ENCODE measurements at regions not wholly inside any gene's neighbourhood (a gene's known extent, or its start where the extent isn't known, plus 50 kb on each side); places are given as distances from the start of the nearest gene placed in this dataset.

GRCh38 chr9:16336833-16337232 lies 533.6 kb downstream of the BNC2 start:
- DNase-seq (ENCODE audit: low spot score): no peak
- intact Hi-C loops (cut with DNase I): no loop called here

DNA sequence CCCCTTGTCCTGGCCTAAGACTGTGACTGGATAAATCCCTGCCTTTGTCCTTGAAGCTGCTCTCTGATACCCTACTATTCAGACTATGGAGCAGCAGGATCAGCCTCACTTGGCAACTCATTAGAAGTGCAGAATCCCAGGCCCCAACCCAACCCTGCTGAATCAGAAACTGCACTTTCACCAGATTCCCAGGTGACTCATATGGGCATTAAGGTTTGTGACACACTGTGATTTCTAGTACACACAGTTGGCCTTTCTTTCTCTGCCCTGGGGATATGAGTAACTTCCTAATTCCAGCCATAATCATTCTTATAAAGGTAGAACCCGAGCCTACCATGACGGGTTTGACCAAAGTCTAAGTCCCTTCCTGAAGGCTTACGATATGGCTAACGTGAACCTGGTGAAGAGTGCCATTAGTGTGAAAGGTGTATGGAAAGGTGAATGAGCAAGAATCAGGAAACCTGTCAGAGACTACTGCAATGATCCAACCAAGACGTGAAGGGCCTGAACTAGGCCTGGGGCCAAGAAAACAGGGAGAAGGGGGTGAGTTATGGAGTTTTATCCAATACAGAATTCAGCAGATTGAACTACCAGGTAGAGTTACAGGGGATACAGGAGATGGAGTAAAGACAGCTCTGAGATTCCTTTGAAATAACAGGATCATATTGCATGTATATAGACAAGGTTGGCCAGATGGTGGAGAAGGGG lies 533.0 kb downstream of the BNC2 start:
- intact Hi-C loops (cut with DNase I): no loop called here
- no peak for DNase-seq (ENCODE audit: low spot score)

- intact Hi-C loops (cut with DNase I): loop anchor here in 1 of 2 donors (10.0 kb wide), 1 partner anchor 126 kb away; no protein-coding TSS in a partner anchor
- no peak for DNase-seq (ENCODE audit: low spot score)
These were observed 529.3 kb downstream of the BNC2 start for GRCh38 chr9:16341177-16341576.

DNA sequence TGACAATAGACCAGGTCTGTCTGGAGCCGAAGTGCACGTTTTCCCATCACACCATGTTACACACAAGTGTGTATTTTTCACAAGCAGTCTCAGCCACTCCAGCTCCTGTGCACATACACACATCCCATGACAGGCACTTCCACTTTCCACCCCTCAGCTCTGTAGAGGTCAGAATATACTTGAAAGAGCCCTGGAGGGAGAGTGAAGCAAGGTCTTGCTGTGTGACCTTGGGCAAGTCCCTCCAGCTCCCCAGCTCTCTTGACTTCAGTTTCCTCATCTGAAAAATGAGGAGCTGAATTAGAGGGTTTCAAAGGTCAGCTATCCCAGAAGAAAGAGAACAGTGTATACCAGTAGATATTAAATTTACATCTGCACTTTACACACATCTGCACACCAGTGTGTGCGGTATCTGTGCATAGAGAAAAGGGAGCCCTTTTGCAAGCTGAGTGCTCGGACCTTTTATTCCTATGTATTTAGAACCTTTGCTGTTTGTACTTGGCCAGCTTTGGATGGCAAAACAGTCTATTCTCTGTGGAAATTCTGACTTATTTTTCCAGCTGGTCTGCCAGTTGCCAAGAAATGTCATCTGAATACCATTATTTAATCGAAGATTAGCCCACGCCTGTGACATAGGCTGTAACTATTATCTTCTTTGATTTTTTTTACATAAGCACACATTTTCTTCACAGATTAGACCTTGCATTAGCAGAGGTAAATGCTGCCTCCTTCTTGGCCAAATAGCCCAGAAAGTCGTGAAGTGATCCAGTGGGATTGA lies 528.0 kb downstream of the BNC2 start:
- intact Hi-C loops (cut with DNase I): loop anchor here in 1 of 2 donors (10.0 kb wide), 1 partner anchor 128 kb away; no protein-coding TSS in a partner anchor
- no peak for DNase-seq (ENCODE audit: low spot score)

DNA sequence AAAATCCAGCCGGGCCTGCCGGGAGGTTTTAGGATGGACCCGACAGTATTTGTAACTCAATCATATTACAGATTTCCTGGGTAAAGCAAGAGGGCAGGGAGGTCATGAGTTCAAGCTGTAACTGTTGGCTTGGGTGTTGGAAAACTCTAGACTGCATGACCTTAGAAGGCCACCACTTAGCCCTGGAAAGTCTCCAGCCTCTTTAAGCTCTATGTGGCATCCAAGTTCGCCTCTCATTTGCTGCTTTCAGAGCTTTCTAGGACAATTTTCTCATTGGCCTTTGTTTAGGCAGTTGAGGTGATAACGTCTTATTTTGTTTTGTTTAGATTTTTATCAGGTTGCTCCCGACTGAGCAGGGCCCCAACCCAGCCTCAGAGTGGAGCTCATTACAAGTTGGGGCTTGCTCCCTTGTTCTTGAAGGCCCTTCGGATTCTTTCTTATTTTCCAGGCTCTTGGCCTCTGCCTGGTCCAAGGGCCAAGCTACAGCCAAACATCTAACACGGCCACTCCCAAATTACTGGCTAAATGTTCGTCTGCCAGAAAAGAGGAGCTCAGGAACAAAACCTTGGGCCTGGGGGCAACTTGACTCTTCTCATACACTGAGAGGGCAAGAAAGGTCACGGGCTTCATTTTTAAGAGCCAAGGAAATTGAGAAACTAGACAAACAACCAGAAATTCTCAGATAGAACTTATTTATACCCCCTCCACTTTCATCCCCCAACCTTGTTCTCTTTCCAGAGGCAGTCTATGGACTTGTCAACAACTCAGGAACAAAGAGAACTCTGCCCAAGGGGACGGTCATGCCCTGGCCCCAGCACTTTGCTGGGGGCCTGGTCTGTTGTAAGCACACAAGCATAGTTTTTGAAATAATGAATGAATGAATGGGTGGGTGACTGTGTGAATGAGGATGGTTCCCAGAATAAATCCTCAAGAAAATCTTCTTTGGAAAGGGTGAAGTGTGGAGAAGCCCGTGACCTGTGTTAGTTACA lies 526.9 kb downstream of the BNC2 start:
- intact Hi-C loops (cut with DNase I): loop anchor here in 1 of 2 donors (10.0 kb wide), 1 partner anchor 129 kb away; no protein-coding TSS in a partner anchor

GRCh38 chr9:16344343-16344742 lies 526.1 kb downstream of the BNC2 start:
- intact Hi-C loops (cut with DNase I): loop anchor here in 1 of 2 donors (10.0 kb wide), 1 partner anchor 130 kb away; no protein-coding TSS in a partner anchor
- no peak for DNase-seq (ENCODE audit: low spot score)

More for the DNA sequence above, 526.9 kb downstream of the BNC2 start:
- DNase-seq (ENCODE audit: low spot score): no peak

GRCh38 chr9:16345902-16346301 lies 524.6 kb downstream of the BNC2 start:
- DNase-seq (ENCODE audit: low spot score): no peak
- intact Hi-C loops (cut with DNase I): loop anchor here in 1 of 2 donors (10.0 kb wide), 1 partner anchor 131 kb away; no protein-coding TSS in a partner anchor

GRCh38 chr9:16347886-16348285 lies 522.6 kb downstream of the BNC2 start:
- DNase-seq (ENCODE audit: low spot score): no peak

DNA sequence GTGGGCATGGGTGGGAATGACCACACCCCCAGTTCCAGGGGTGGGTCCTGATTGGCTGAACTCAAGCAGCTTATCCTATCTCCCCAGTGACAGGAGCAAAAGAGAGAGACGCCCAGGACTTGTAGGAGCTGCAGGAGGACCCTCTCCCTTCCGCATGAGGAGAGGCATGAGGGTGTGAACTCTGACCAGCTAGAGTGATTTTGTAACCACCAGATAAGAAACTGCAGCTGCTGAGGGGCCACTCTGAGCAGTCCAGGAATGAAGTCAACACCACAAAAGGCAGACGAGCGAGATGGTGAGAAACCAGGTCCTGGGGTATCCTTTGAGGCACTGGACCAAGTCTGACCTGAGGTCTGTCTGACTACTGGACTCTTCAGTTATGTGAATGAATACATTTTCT lies 521.9 kb downstream of the BNC2 start:
- intact Hi-C loops (cut with DNase I): loop anchor here in 1 of 2 donors (10.0 kb wide), 1 partner anchor 134 kb away; no protein-coding TSS in a partner anchor

More at GRCh38 chr9:16347886-16348285, 522.6 kb downstream of the BNC2 start:
- intact Hi-C loops (cut with DNase I): loop anchor here in 1 of 2 donors (10.0 kb wide), 1 partner anchor 133 kb away; no protein-coding TSS in a partner anchor

DNA sequence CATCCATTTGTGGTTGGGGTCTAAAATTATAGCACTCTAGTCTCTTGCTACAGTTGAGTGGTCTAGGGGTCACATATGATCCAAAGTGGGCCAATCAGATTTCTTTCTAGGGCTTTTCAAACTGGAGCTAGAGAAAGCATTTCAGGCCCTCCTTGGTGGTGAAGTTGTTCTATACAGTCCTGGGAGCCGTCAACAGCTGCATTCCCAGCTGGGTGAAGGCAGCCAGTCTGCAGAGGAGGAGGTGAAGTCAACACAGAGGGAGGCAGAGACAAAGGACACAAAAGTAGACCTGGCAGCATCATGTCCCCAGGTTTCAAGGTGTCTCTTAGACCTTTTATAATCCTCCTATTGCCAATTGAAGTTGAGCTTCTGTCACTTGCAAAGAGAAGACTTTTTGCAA lies 518.2 kb downstream of the BNC2 start:
- no peak for DNase-seq (ENCODE audit: low spot score)
- intact Hi-C loops (cut with DNase I): no loop called here

More for the DNA sequence above, 521.9 kb downstream of the BNC2 start:
- no peak for DNase-seq (ENCODE audit: low spot score)

GRCh38 chr9:16352791-16353401 lies 517.6 kb downstream of the BNC2 start:
- DNase-seq (ENCODE audit: low spot score): no peak
- intact Hi-C loops (cut with DNase I): no loop called here

DNA sequence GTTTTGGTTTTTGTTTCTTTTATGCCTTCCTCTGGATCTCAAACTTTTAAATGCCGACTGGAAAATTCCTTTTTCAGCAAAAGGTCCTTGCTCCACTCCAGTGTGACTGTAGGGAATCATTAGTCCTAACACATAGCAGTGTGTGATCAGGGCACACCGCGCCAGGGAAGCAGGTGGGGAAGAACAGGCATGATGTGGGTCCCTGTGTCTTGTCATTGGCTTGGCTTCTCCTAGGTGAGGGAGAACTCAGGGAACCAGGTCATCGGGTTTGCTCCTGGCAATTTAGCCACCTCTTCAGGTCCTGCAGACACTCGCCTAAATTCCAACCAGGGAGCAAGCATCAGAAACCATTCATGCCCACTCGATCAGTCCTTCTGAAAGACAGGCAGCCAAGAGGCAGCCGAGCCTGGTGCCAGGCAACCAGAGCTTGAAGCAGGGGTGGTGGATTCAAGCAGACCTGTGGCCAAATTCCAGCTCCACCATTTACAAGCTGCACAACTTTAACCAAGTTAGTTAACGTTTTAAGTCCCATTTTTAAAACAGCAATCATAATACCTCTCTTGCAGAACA lies 514.2 kb downstream of the BNC2 start:
- no peak for DNase-seq (ENCODE audit: low spot score)
- intact Hi-C loops (cut with DNase I): no loop called here

DNA sequence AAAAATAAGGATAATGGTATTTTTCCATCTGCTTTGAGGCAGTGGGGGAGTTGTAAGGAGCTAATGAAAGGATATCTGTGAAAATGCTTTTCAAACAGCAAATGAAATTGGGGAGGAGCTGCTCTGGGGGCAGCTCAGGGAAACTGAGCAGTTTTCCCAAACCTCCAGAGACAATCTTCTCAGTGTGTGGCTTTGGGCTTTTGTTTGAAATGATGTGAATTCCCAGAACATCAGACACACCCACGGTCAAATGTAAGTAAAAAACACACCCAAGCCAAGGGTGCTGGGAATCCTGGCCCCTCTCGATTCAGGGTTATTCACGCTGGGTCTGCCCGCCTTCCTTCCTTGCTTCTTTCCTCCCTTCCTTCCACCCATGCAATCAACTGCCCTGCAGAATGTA lies 512.6 kb downstream of the BNC2 start:
- no peak for DNase-seq (ENCODE audit: low spot score)
- intact Hi-C loops (cut with DNase I): no loop called here

GRCh38 chr9:16358751-16359150 lies 511.7 kb downstream of the BNC2 start:
- intact Hi-C loops (cut with DNase I): no loop called here
- no peak for DNase-seq (ENCODE audit: low spot score)

Data from posterior vena cava (tissue), 2 donors.